ENCODE measurements at regions not wholly inside any gene's neighbourhood (a gene's known extent, or its start where the extent isn't known, plus 50 kb on each side); places are given as distances from the start of the nearest gene placed in this dataset.
A peak's percentile ranks its signal among the peaks of the same experiment; 100 is the strongest.
"Not testable (repeated sequence)": the region's sequence is repeated elsewhere in the genome, so short reads cannot be mapped to it uniquely, and the experiment has no call there.

DNA sequence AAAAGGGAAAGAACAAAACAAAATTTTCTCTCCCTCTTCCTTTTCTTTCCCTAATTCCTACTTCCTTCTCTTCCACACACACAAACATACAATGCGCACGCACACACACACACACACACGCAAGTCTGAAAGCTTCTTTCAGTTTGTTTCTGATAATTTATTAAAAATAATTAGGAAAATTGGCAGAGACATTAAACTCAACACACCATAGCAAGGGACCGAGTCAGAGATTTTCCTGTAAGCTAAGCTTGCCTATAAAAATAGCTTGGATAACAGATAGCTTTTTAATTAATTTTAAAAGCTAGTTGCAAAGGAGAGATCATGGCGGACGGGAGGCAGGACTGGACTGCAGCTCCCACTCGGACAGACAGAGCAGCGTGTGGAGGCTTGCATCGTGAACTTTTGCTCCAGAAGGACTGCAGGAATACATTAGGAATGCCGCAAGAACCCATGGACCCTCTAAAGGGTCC lies 92.6 kb upstream of the MAPK10 start:
- ATAC-seq (no peak), DNase-seq (no peak)
- no peak overlapping the region for H3K4me3 Mint-ChIP-seq
- no peaks in the 10 kb centered on the region for H3K9me3 Mint-ChIP-seq
- peaks cover 4% of the 10 kb centered on the region for H3K4me1 Mint-ChIP-seq
- no peak overlapping the region for H3K27ac Mint-ChIP-seq
- H3K27me3 Mint-ChIP-seq, result peaks cover 5% of the 10 kb centered on the region

DNA sequence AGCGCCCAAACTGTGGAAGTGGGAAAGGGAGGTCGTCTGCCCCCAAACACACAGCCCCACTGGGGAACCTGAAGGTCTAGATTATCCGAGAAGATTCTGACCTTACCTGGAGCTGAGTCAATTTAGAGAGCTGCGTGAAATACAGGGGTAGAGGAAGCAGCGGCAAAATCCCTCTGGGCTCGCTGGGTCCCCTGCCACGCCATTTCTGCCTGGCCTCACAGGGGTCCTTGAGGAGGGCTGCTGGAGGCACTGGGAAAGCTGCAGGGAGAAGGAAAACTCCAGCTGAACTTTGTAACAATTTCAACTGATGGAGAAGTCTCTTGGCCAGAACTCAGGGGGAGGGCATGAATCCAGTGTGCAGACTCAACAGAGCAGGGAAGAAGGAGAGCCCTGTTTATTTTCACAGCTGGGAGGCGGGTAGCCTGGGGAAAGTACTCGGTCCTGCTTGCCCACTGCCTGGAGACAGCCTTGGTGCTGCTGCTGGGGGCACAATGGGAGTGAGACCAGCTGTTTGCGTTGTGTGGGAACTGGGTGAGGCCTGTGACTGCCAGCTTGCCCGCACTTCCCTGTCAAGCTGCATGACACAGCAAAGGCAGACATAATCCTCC lies 93.2 kb upstream of the MAPK10 start:
- ATAC-seq (no peak), DNase-seq (no peak)
- no peaks in the 10 kb centered on the region for H3K9me3 Mint-ChIP-seq
- H3K27me3 Mint-ChIP-seq, result peaks cover 5% of the 10 kb centered on the region
- no peak overlapping the region for H3K4me3 Mint-ChIP-seq
- H3K4me1 Mint-ChIP-seq, result peaks cover 4% of the 10 kb centered on the region
- no peak overlapping the region for H3K27ac Mint-ChIP-seq

DNA sequence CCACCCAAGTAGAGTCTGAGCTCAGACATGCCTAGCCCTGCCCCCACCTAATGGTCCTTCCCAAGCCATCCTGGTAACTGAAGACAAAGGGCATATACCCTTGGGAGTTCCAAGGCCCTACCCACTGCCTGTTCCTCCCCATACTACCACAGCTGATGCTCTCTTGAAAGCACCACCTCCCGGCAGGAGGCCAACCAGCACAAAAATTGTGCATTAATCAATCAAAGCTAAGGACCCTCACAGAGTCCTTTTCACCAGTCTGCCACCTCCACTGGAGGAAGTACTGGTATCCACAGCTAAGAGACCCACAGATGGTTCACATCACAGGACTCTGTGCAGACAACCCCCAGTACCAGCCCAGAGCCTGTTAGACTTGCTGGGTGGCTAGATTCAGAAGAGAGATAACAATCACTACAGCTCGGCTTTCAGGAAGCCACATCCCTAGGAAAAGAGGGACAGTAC lies 93.8 kb upstream of the MAPK10 start:
- not testable (repeated sequence) for H3K9me3 Mint-ChIP-seq, ATAC-seq, H3K4me1 Mint-ChIP-seq, H3K4me3 Mint-ChIP-seq, H3K27ac Mint-ChIP-seq, H3K27me3 Mint-ChIP-seq, DNase-seq

DNA sequence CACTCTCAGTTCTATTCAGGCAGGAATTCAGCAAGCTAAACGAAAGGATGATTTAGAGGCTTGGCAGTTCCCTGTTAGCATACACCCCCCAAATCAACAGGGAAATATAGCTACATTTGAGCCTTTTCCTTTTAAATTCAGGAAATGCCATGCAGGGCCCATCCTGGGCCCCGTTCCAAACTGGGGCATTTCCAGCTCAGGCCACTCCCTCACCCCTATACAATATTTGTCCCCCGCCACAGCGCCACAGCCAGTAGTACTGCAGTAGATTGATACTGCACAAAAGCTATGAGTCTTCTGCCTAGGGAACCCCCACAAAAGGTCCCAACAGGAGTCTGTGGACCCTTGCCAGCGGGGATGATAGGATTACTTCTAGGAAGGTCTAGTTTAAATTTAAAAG lies 102.0 kb upstream of the MAPK10 start:
- H3K4me3 Mint-ChIP-seq, result no peak overlapping the region
- DNase-seq, result no peak
- H3K4me1 Mint-ChIP-seq, result no peaks in the 10 kb centered on the region
- ATAC-seq, result no peak
- no peaks in the 10 kb centered on the region for H3K27me3 Mint-ChIP-seq
- H3K27ac Mint-ChIP-seq, result no peak overlapping the region
- H3K9me3 Mint-ChIP-seq, result peaks cover 7 to 16% of the 10 kb centered on the region in 2 donors

DNA sequence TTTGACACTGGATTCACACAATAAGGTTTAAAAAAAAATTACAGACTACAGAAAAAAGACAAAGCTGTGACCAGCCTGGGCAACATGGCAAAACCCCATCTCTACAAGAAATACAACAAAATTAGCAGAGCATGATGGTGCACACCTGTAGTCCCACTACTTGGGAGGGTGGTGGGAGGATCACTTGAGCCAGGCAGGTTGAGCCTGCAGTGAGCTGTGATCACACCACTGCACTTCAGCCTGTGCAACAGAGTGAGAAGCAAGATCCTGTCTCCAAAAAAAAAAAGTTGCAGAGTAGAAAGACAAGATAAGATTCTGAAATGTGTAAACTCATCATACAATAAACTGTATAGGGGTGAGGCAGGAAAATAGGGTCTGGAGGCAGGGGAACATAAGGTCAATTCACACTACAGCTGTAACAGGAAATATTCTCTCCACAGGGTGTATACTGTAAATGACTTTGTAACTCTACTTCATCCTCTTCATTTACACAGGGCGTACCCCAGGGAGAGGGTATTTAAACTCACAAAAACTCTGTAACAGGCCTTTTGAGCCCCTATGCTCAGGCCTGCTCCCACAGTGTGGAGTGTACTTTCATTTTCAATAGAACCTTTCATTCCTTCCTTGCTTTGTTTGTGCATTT lies 112.6 kb upstream of the MAPK10 start:
- DNase-seq (no peak), ATAC-seq (no peak)
- Mint-ChIP-seq H3K4me3 (no peak overlapping the region), H3K27me3 (no peaks in the 10 kb centered on the region), H3K27ac (peak overlapping the region in 1 of 2 donors; percentile 93), H3K9me3 (no peaks in the 10 kb centered on the region), H3K4me1 (no peaks in the 10 kb centered on the region)

DNA sequence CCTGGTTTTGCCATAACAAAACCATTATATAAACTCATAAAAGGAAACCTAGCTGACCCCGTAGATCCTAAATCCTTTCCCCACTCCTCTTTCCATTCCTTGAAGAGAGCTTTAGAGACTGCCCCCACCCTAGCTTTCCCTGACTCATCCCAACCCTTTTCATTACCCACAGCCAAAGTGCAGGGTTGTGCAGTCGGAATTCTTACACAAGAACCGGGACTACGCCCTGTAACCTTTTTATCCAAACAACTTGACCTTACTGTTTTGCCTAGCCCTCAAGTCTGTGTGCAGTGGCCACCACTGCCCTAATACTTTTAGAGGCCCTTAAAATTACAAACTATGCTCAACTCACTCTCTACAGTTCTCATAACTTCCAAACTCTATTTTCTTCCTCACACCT lies 116.0 kb upstream of the PTPN13 start:
- H3K27me3 Mint-ChIP-seq, ATAC-seq, DNase-seq, H3K9me3 Mint-ChIP-seq, H3K4me1 Mint-ChIP-seq, H3K27ac Mint-ChIP-seq, H3K4me3 Mint-ChIP-seq: not testable (repeated sequence)

DNA sequence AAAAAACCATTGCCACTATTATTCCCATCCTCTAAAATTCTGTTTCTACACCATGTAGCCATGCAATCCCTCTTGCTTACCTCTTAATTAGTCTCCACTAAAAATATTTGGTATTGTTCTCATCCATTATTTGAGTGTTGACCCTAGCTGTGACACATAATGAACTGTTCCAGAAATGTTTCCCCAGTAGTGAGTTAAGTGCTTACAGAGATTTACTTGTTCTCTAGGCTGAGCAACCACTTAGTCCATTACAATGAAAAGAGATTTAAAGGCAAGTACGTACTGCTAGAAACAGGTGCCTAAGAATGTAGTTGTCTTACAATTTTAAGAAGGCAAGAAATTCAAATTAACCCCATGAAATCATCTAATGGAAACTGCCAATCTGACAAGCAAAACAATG lies 112.7 kb upstream of the PTPN13 start:
- Mint-ChIP-seq H3K4me3 (no peak overlapping the region), H3K4me1 (no peaks in the 10 kb centered on the region), H3K27ac (no peak overlapping the region), H3K27me3 (no peaks in the 10 kb centered on the region), H3K9me3 (no peaks in the 10 kb centered on the region)
- no peak for ATAC-seq
- no peak for DNase-seq

DNA sequence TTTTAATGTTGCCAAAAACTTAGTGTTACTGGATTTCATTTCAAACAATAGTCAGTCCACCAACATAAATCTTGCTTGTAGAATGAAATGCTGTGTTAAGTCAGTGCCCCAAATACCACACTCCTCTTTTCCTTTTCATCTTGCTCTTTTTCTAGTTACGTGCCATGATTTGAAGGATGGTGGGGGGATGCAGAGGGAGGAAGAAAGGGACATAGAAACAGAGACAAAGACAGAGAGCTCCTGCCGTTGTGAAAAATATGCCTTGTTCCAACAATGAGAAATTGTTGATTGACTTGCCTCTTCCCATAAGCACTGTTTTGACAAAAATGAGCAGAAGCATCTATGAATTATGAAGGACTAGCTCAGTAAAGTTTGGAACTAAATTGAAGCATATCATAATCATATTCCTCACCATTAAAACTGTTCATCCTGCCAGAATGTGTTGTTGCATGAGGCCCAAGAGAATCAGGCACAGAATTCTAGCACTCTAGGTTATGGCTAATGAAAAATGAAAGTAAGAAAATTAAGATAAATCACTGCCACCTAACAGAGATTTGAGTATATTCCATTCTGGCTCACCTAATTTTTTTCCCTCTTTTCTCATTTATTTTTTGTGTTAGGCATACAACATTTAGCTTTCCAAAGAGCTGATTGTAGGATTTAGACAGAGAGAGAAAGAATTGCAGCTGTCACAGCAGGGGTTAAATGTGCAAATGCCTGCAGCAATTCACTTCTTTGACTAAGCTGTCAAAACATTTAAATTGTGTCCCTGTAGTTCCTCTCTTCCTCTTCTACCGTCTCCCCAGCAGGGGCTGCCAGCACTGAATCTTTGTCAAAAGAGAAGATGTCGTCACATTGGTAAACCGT lies 111.6 kb upstream of the PTPN13 start:
- Mint-ChIP-seq H3K4me3 (no peak overlapping the region), H3K27ac (no peak overlapping the region), H3K9me3 (no peaks in the 10 kb centered on the region), H3K27me3 (no peaks in the 10 kb centered on the region), H3K4me1 (no peaks in the 10 kb centered on the region)
- ATAC-seq (no peak), DNase-seq (no peak)

DNA sequence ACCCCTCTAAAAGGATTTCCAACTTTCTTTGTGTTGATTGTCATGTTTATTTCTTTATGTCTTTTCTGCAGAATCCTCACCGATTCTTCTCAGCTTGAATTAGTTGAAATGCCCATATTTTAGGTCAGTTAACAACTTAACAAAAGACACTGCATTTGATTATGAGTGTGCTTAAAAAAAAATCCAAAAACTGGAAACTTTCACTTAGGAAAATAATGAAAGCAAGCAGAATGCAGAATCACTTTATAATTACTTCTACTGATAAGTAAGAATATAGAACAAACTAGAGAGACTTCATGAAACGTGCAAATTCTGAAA lies 111.0 kb upstream of the PTPN13 start:
- DNase-seq (no peak), ATAC-seq (no peak)
- no peaks in the 10 kb centered on the region for H3K9me3 Mint-ChIP-seq
- H3K4me1 Mint-ChIP-seq, result no peaks in the 10 kb centered on the region
- H3K27me3 Mint-ChIP-seq, result no peaks in the 10 kb centered on the region
- no peak overlapping the region for H3K4me3 Mint-ChIP-seq
- H3K27ac Mint-ChIP-seq, result no peak overlapping the region

DNA sequence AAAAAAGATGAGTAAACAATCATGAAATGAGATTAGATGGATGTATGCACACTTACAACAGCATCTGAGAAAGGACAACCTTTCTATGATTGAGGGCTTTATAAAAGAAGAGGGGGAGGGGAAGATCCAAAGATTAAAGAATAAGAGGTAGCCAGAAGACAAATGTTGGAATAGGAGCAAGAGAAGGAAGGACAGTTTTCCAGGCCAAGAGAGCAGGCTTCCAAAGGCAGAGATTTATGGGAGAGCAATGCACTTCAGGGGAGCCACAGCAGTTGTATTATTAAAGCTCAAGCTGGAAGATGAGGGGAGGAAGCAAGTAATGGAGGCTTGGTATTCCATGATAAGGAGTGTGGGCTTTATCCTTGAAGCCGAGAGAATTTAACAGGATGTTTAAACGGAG lies 110.3 kb upstream of the PTPN13 start:
- H3K27ac Mint-ChIP-seq, result no peak overlapping the region
- DNase-seq (no peak), ATAC-seq (no peak)
- H3K4me3 Mint-ChIP-seq, result no peak overlapping the region
- H3K27me3 Mint-ChIP-seq, result no peaks in the 10 kb centered on the region
- no peaks in the 10 kb centered on the region for H3K4me1 Mint-ChIP-seq
- H3K9me3 Mint-ChIP-seq, result no peaks in the 10 kb centered on the region

DNA sequence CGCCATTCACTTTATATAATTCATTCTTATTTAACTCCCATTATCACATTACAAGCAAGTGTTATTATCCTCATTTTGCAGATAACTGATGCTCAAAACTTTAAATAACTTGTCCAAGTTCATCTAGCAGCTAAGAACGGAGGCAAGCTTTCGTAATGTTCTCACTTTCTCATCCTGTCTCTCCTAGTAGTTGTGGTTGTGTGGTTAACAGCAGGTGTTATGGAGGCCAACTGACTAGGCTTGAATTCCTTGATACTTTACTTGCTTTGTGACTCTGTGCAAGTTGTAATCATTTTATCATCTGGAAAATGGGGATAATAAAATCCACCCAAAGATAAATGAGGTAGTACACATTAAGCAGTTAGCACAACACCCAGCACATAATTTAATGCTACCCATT lies 109.9 kb upstream of the PTPN13 start:
- Mint-ChIP-seq H3K27me3 (no peaks in the 10 kb centered on the region), H3K4me1 (no peaks in the 10 kb centered on the region), H3K9me3 (no peaks in the 10 kb centered on the region), H3K4me3 (no peak overlapping the region), H3K27ac (no peak overlapping the region)
- no peak for DNase-seq
- no peak for ATAC-seq

DNA sequence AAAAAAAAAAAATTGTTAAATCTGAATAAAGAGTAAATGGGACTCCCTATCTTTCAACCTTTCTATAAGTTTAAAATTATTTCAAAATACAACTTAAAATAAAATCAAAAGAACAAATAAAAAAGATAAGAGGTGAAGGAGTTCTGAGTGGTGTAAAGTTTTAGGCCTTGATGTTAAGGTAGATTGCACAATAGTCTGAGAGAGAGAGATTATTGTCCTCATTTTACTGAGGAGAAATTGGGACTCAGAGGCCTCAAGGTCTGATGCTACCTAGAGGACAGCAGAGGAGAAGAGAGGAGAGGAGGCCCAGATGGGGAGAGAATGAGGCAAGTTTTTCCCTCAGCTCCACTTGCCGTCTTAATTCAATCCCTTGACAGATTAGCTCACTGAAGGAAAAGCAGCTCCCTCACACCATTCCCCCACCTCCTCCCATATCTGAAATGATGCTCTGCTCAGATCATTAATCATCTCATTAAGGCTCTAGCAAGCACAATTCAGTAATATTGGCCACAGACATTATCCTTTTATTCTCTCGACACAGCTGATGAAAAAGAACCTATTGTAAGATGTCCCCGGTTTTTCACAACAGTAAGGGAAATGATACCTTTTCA lies 106.3 kb upstream of the PTPN13 start:
- Mint-ChIP-seq H3K4me1 (no peaks in the 10 kb centered on the region), H3K27me3 (no peaks in the 10 kb centered on the region), H3K9me3 (no peaks in the 10 kb centered on the region), H3K4me3 (no peak overlapping the region), H3K27ac (no peak overlapping the region)
- DNase-seq, result no peak
- ATAC-seq, result no peak

DNA sequence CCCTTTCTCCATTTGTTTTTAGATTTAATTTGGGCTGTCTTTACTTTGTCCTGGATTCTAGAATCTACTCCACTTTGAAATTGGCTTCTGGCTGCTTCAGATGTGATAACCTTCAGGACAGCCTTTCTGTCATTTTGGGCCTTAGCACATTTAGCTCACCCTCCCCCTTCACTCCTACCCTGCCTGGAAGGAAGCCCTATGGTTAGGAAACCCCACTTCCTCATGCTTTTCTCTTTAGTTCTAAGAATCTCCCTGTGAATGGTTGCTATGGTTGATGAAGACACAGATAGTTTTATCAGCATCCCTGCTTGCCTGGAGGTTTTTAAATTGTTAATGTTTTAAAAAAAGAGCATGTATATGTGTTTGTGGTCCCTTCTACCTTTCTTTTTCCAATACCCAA lies 100.7 kb upstream of the PTPN13 start:
- Mint-ChIP-seq H3K4me3 (no peak overlapping the region), H3K9me3 (no peaks in the 10 kb centered on the region)
- DNase-seq, result no peak

DNA sequence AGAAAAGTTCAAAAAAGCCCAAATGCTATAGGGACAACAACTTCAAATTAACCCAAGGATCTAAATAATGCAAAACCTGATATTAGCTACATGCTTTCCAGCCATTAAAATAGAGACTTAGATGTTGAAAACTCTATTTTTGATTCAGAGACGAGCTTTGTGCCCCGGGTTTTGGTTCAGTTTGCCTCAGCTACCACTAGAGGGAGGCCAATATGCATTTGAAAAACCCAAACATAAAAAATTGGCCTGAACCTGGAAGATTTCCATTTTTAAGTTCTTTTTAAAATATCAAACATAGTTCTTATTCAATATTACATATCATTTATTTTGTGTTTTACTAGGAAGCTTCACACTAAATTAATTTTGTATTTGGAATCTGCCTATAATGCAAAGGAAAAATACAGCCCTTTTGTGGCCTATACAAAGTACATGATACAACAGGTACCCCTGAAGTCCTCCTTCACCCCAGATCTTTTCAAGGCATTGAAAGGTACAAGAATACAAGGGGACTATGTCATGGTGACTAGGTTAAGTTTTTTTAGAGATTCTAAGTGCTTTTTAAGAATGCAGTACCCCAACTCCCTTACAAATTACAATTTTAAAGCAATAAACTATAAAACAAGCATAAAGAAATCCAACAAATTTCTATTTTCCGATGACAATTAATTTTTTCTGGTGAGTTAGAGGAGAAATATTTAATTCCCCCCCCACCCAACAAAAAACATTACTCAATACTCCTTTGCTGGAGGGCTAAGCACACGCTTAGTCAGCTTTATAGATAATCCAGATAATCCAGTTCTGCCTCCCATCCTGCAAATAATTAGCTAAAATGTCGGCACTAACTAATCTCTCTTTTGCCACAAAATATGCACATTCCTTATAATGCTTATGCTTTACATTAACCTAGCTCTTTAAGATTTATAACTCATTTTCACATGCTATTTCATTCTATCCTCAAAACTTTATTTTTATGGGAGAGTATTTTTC lies 97.7 kb upstream of the PTPN13 start:
- Mint-ChIP-seq H3K27ac (no peak overlapping the region), H3K4me3 (no peak overlapping the region), H3K27me3 (no peaks in the 10 kb centered on the region), H3K9me3 (no peaks in the 10 kb centered on the region), H3K4me1 (no peaks in the 10 kb centered on the region)
- ATAC-seq (no peak), DNase-seq (peak in 1 of 2 donors; percentile 5)

More for the DNA sequence above, 100.7 kb upstream of the PTPN13 start:
- ATAC-seq, result no peak
- H3K4me1 Mint-ChIP-seq, result no peaks in the 10 kb centered on the region
- H3K27me3 Mint-ChIP-seq, result no peaks in the 10 kb centered on the region
- H3K27ac Mint-ChIP-seq, result no peak overlapping the region

DNA sequence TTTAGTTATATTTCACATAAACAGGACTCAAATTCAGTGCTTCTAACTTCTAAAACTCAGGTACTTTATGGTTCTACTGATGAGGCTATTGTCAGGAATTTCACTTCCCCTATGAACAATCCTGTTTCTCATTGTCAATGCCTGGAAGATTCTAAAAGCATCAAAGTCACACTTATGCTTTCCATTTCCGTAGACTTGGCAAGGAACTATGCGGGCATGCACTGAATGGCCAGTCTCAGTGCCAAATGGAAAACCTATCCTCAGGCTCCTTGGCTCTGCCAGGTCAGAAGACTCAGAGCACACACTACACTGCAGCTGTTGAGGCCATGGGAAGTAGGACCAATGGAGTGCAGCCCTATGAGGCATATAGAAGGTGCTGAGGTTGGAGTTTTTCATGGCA lies 97.0 kb upstream of the PTPN13 start:
- DNase-seq (no peak), ATAC-seq (no peak)
- peaks cover 2% of the 10 kb centered on the region for H3K27me3 Mint-ChIP-seq
- H3K4me1 Mint-ChIP-seq, result no peaks in the 10 kb centered on the region
- H3K4me3 Mint-ChIP-seq, result no peak overlapping the region
- no peak overlapping the region for H3K27ac Mint-ChIP-seq
- H3K9me3 Mint-ChIP-seq, result no peaks in the 10 kb centered on the region

All from stimulated activated naive CD8-positive, alpha-beta T cell treated with anti-CD3 and anti-CD28 coated beads, Interleukin-15, amount 100 ng/mL, for 72 hours (primary cell).